H1 (cell line): ENCODE measurements at regions not wholly inside any gene's neighbourhood (a gene's known extent, or its start where the extent isn't known, plus 50 kb on each side); places are given as distances from the start of the nearest gene placed in this dataset.

Experiments
- CTCF ChIA-PET: fragments of 300-600 bp; sonication (Branson Sonifier 250); formaldehyde crosslinking; loops from one replicate; lab custom pipeline; 2021; ENCODE audit not compliant: partially characterized antibody; lab: Charles Lee
- POLR2A ChIA-PET: fragments of 300-600 bp; sonication (Branson Sonifier 250); formaldehyde crosslinking; loops from one replicate; lab custom pipeline; 2021; ENCODE audit warnings: inconsistent platforms; ENCODE audit not compliant: partially characterized antibody; lab: Charles Lee
- DNase-seq, 2 experiments: peaks; one replicate each; pipeline versions ENCODE4 v3.0.0 to v3.0.0-alpha.2; 2010 to 2022; ENCODE audit warnings: low spot score in 2 of 2, low read depth in 1 of 2, mixed read lengths in 1 of 2
- FAIRE-seq: peaks from 2 replicates; lab custom pipeline; 2011; peaks lifted over from hg19 to GRCh38; lab: Jason Lieb, UNC
- H2AFZ ChIP-seq: 2 replicates; pipeline ENCODE4 v1.8.1; 2012; ENCODE audit warnings: low read length, inconsistent platforms
- H2AK5ac ChIP-seq: 2 replicates; pipeline ENCODE4 v1.6.1; 2013; ENCODE audit warnings: low read depth, low read length
- H2BK120ac ChIP-seq: replicated peaks from 2 replicates; pipeline ENCODE3; 2013; ENCODE audit warnings: low read depth, low read length, inconsistent platforms
- H2BK12ac ChIP-seq: 2 replicates; pipeline ENCODE4 v1.6.1; 2013; ENCODE audit warnings: low read depth, low read length
- H2BK15ac ChIP-seq: 2 replicates; pipeline ENCODE4 v1.6.1; 2013; ENCODE audit warnings: low read length
- H2BK20ac ChIP-seq: 2 replicates; pipeline ENCODE4 v1.6.1; 2013; ENCODE audit warnings: low read length
- H2BK5ac ChIP-seq: 2 replicates; pipeline ENCODE4 v1.6.1; 2013; ENCODE audit warnings: low read depth, low read length
- H3K14ac ChIP-seq: 2 replicates; pipeline ENCODE4 v1.6.1; 2013; ENCODE audit warnings: inconsistent platforms; ENCODE audit not compliant: insufficient read length
- H3K18ac ChIP-seq: 2 replicates; pipeline ENCODE4 v1.6.1; 2013; ENCODE audit warnings: low read length; ENCODE audit errors: extremely low read depth
- H3K23ac ChIP-seq: 2 replicates; pipeline ENCODE4 v1.6.1; 2013; ENCODE audit warnings: inconsistent platforms; ENCODE audit not compliant: insufficient read length
- H3K23me2 ChIP-seq: 2 replicates; pipeline ENCODE4 v1.6.1; 2013; ENCODE audit warnings: low read depth, low read length
- H3K27ac ChIP-seq: 2 replicates; pipeline ENCODE4 v1.6.1; 2011; ENCODE audit warnings: low read depth, low read length, inconsistent platforms
- H3K27me3 ChIP-seq, 4 experiments: replicated peaks in 1 of 4; 1 replicate in 1 of 4; 2 replicates in 3 of 4; pipeline versions ENCODE4 v1.6.1 to v1.8.1; 2011 to 2013; ENCODE audit warnings: low read length in 3 of 4, mild to moderate bottlenecking in 3 of 4, inconsistent platforms in 2 of 4, mixed read lengths in 2 of 4, moderate library complexity in 1 of 4; ENCODE audit not compliant: control insufficient read depth in 3 of 4, insufficient read depth in 3 of 4; ENCODE audit errors: extremely low read depth in 1 of 4
- H3K36me3 ChIP-seq, 4 experiments: 2 replicates each; pipeline versions ENCODE4 v1.6.1 to v1.8.1; 2011 to 2013; ENCODE audit warnings: mild to moderate bottlenecking in 4 of 4, low read length in 3 of 4, moderate library complexity in 2 of 4, control low read depth in 1 of 4, inconsistent platforms in 1 of 4; ENCODE audit not compliant: insufficient read depth in 4 of 4, control insufficient read depth in 2 of 4
- H3K4ac ChIP-seq: replicated peaks from 2 replicates; pipeline ENCODE3; 2013; ENCODE audit warnings: low read length, low read depth, mixed read lengths, inconsistent platforms; ENCODE audit not compliant: insufficient read length
- H3K4me1 ChIP-seq, 4 experiments: replicated peaks in 1 of 4; 1 replicate in 1 of 4; 2 replicates in 3 of 4; pipeline versions ENCODE4 v1.6.1 to v1.8.1; 2011 to 2013; ENCODE audit warnings: low read length in 3 of 4, inconsistent platforms in 2 of 4, mixed read lengths in 1 of 4; ENCODE audit not compliant: insufficient read depth in 4 of 4, control insufficient read depth in 3 of 4
- H3K4me2 ChIP-seq, 2 experiments: 2 replicates each; pipeline versions ENCODE4 v1.6.1 to v1.8.1; 2011 to 2013; ENCODE audit warnings: low read depth in 2 of 2, low read length in 2 of 2, control low read depth in 1 of 2, inconsistent platforms in 1 of 2, mild to moderate bottlenecking in 1 of 2; ENCODE audit not compliant: insufficient read depth in 1 of 2
- H3K4me3 ChIP-seq, 4 experiments: fragments of 200-600, 300-600 bp in 1 of 4; sonication (generic), shearing (Covaris generic), sonication (Bioruptor Twin) in 1 of 4; 2 replicates each; pipeline versions ENCODE4 v1.5.1 to v1.8.1; 2011 to 2016; ENCODE audit warnings: low read length in 4 of 4, low read depth in 3 of 4, control low read depth in 2 of 4, inconsistent platforms in 2 of 4, mild to moderate bottlenecking in 2 of 4, mixed read lengths in 1 of 4, moderate library complexity in 1 of 4; ENCODE audit not compliant: insufficient read depth in 2 of 4; ENCODE audit errors: extremely low read depth in 1 of 4
- H3K56ac ChIP-seq: replicated peaks from 2 replicates; pipeline ENCODE3; 2013; ENCODE audit warnings: low read depth, mild to moderate bottlenecking, mixed read lengths, low read length, inconsistent platforms; ENCODE audit not compliant: insufficient read length
- H3K79me1 ChIP-seq: 2 replicates; pipeline ENCODE4 v1.6.1; 2013; ENCODE audit warnings: low read depth, low read length, control low read depth
- H3K79me2 ChIP-seq, 2 experiments: 2 replicates each; pipeline versions ENCODE4 v1.6.1 to v1.8.1; 2012 to 2013; ENCODE audit warnings: low read length in 2 of 2, mild to moderate bottlenecking in 2 of 2, inconsistent platforms in 1 of 2; ENCODE audit not compliant: insufficient read depth in 2 of 2, control insufficient read depth in 1 of 2
- H3K9ac ChIP-seq, 4 experiments: replicated peaks in 1 of 4; 1 replicate in 1 of 4; 2 replicates in 3 of 4; pipeline versions ENCODE4 v1.6.1 to v1.8.1; 2011 to 2013; ENCODE audit warnings: low read depth in 3 of 4, low read length in 3 of 4, control low read depth in 2 of 4, mild to moderate bottlenecking in 2 of 4, moderate library complexity in 2 of 4, inconsistent platforms in 1 of 4; ENCODE audit errors: extremely low read depth in 1 of 4
- H3K9me3 ChIP-seq, 2 experiments: 2 replicates each; pipeline versions ENCODE4 v1.6.1 to v1.8.1; 2012 to 2013; ENCODE audit warnings: mild to moderate bottlenecking in 2 of 2, moderate library complexity in 2 of 2, control low read depth in 1 of 2, inconsistent platforms in 1 of 2, low read depth in 1 of 2, low read length in 1 of 2, mixed read lengths in 1 of 2; ENCODE audit not compliant: insufficient read depth in 2 of 2
- H4K20me1 ChIP-seq, 2 experiments: replicated peaks in 1 of 2; 2 replicates each; pipeline versions ENCODE3 to v1.8.1; 2011 to 2013; ENCODE audit warnings: inconsistent platforms in 2 of 2, low read length in 2 of 2, mild to moderate bottlenecking in 1 of 2; ENCODE audit not compliant: insufficient read depth in 2 of 2, control insufficient read depth in 1 of 2
- H4K5ac ChIP-seq: 2 replicates; pipeline ENCODE4 v1.6.1; 2013; ENCODE audit warnings: low read length, low read depth, mixed read lengths, inconsistent platforms; ENCODE audit not compliant: insufficient read length
- H4K8ac ChIP-seq: 2 replicates; pipeline ENCODE4 v1.8.0; 2013; ENCODE audit warnings: mild to moderate bottlenecking, moderate library complexity, low read length, inconsistent platforms; ENCODE audit not compliant: insufficient read depth; ENCODE audit errors: extremely low read depth
- H4K91ac ChIP-seq: replicated peaks from 2 replicates; pipeline ENCODE3; 2013; ENCODE audit warnings: low read length, mixed read lengths, inconsistent platforms; ENCODE audit not compliant: insufficient read length
- FOSL1 ChIP-seq: IDR thresholded peaks from 2 replicates; pipeline ENCODE4 v1.6.1; 2011; ENCODE audit warnings: mild to moderate bottlenecking, low read depth, low read length, moderate library complexity; ENCODE audit not compliant: insufficient read depth
- SIRT6 ChIP-seq: IDR thresholded peaks from one replicate; pipeline ENCODE4 v1.7.1; 2012; ENCODE audit warnings: low read length, inconsistent platforms
- WGBS, 2 experiments: shearing (Covaris generic) in 1 of 2; methylation state at CpG; one replicate each; pipeline versions ENCODE4 v1.1.6 to v1.1.7; 2013 to 2015; ENCODE audit warnings: low lambda C conversion rate in 2 of 2, mixed read lengths in 2 of 2, inconsistent platforms in 1 of 2, low coverage in 1 of 2, missing lambda C conversion rate in 1 of 2; ENCODE audit not compliant: insufficient replicate concordance in 2 of 2, insufficient coverage in 1 of 2, insufficient read length in 1 of 2; ENCODE audit errors: extremely low coverage in 1 of 2, missing lambda C conversion rate in 1 of 2; 5-methylcytosine and 5-hydroxymethylcytosine counted together

- no peak overlapping the region for H2BK5ac ChIP-seq
- H3K23ac ChIP-seq = no peak overlapping the region
- no peak overlapping the region for H2AK5ac ChIP-seq
- H2BK15ac ChIP-seq = no peak overlapping the region
- no peak overlapping the region for H2BK120ac ChIP-seq
- H3K14ac ChIP-seq = no peak overlapping the region
- TF ChIP-seq SIRT6 (no peak), FOSL1 (no peak)
- H4K20me1 ChIP-seq = no peaks in the 10 kb centered on the region
- H3K36me3 ChIP-seq = no peaks in the 10 kb centered on the region
- H3K4me2 ChIP-seq = no peak overlapping the region
- no peak overlapping the region for H3K27ac ChIP-seq
- no peak overlapping the region for H4K5ac ChIP-seq
- H3K79me2 ChIP-seq = no peaks in the 10 kb centered on the region
- H2AFZ ChIP-seq = no peak overlapping the region
- H2BK20ac ChIP-seq = no peak overlapping the region
- H3K4ac ChIP-seq = no peak overlapping the region
- no peak overlapping the region for H4K8ac ChIP-seq
- no peaks in the 10 kb centered on the region for H3K27me3 ChIP-seq
- no peaks in the 10 kb centered on the region for H3K79me1 ChIP-seq
- WGBS, 2 experiments = 94% methylated on average over 8 of the region's 8 CpGs; no CpG with 5 or more reads in 1 of the 2 experiments
- DNase-seq (no peak), FAIRE-seq (no peak)
- no peak overlapping the region for H3K4me3 ChIP-seq
- H3K4me1 ChIP-seq = peaks cover 0 to 8% (median 1%) of the 10 kb centered on the region in 4 experiments; a peak in 2 of 7 replicates
- no peaks in the 10 kb centered on the region for H3K23me2 ChIP-seq
- H3K18ac ChIP-seq = no peak overlapping the region
- CTCF ChIA-PET = interaction anchor here (0.5 to 3.3 kb wide), 5 partner anchors 13 to 96 kb away, joined by 3 to 24 read pairs (median 4); no protein-coding TSS in a partner anchor
- H4K91ac ChIP-seq = no peak overlapping the region
- H3K9me3 ChIP-seq = no peaks in the 10 kb centered on the region
- H2BK12ac ChIP-seq = no peak overlapping the region
- no peak overlapping the region for H3K9ac ChIP-seq
- H3K56ac ChIP-seq = no peak overlapping the region
- POLR2A ChIA-PET = interaction anchor here (0.6 kb wide), 1 partner anchor 17 kb away, joined by 4 read pairs; no protein-coding TSS in a partner anchor
Observed at GRCh38 chr10:61047788-61048560, 104.0 kb upstream of the RHOBTB1 start.
